ENCODE measurements at regions not wholly inside any gene's neighbourhood (a gene's known extent, or its start where the extent isn't known, plus 50 kb on each side); places are given as distances from the start of the nearest gene placed in this dataset.

GRCh38 chr3:177468331-177468730, 271.0 kb upstream of the TBL1XR1 start:
- TF ChIP-seq CTCF (IDR thresholded peaks at IDR 0.05; ENCODE audit: extremely low read depth, missing control alignments), result no peak
- no peak for DNase-seq (ENCODE audit: low spot score)

GRCh38 chr3:177468816-177469215, 271.5 kb upstream of the TBL1XR1 start:
- no peak for TF ChIP-seq CTCF (IDR thresholded peaks at IDR 0.05; ENCODE audit: extremely low read depth, missing control alignments)
- no peak for DNase-seq (ENCODE audit: low spot score)

- no peak for TF ChIP-seq CTCF (IDR thresholded peaks at IDR 0.05; ENCODE audit: extremely low read depth, missing control alignments)
- no peak for DNase-seq (ENCODE audit: low spot score)
Measured at GRCh38 chr3:177469216-177469615, 271.9 kb upstream of the TBL1XR1 start.

GRCh38 chr3:177470197-177470941, 273.1 kb upstream of the TBL1XR1 start:
- no peak for TF ChIP-seq CTCF (IDR thresholded peaks at IDR 0.05; ENCODE audit: extremely low read depth, missing control alignments)

GRCh38 chr3:177471733-177472480, 274.6 kb upstream of the TBL1XR1 start:
- TF ChIP-seq CTCF (IDR thresholded peaks at IDR 0.05; ENCODE audit: extremely low read depth, missing control alignments), result no peak
- DNase-seq (ENCODE audit: low spot score), result no peak

More at GRCh38 chr3:177470197-177470941, 273.1 kb upstream of the TBL1XR1 start:
- no peak for DNase-seq (ENCODE audit: low spot score)

- TF ChIP-seq CTCF (IDR thresholded peaks at IDR 0.05; ENCODE audit: extremely low read depth, missing control alignments), result no peak
- DNase-seq (ENCODE audit: low spot score), result no peak
Measured at GRCh38 chr3:177473184-177473583, 275.9 kb upstream of the TBL1XR1 start.

- TF ChIP-seq CTCF (IDR thresholded peaks at IDR 0.05; ENCODE audit: extremely low read depth, missing control alignments), result no peak
- no peak for DNase-seq (ENCODE audit: low spot score)
Measured at GRCh38 chr3:177473903-177474302, 276.6 kb upstream of the TBL1XR1 start.
